ENCODE measurements at regions not wholly inside any gene's neighbourhood (a gene's known extent, or its start where the extent isn't known, plus 50 kb on each side); places are given as distances from the start of the nearest gene placed in this dataset.
"Not testable (repeated sequence)": the region's sequence is repeated elsewhere in the genome, so short reads cannot be mapped to it uniquely, and the experiment has no call there.

DNA sequence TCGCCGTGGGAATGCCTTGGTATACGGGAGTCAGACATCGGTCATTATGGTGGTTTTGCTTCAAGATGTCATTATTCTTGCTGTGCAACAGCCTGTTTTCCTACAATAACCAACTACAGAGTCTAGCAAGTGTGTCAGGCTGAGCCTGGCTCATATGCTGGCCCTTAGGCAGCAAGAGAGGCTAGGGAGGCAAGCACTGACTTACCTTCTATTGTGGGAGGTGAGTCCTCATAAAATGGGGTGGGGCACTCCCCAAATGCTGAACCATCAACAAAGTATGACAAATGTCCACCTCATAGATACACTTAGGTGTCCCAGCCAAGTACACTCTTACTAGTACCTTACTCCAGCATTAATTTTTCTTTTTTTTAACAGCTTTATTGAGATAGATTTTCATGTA is 77.0 kb upstream of the ATL2 start:
- Histone ChIP-seq H3K36me3 (ENCODE audit: insufficient read depth, low read length) (no peaks in the 10 kb centered on the region), H3K4me1 (ENCODE audit: insufficient read depth, low read length) (no peaks in the 10 kb centered on the region), H3K9me3 (ENCODE audit: insufficient read depth, low read length, severe bottlenecking) (no peaks in the 10 kb centered on the region), H3K79me2 (ENCODE audit: insufficient read depth, low read length) (no peaks in the 10 kb centered on the region), H3K27ac (ENCODE audit: low read length) (no peak overlapping the region), H3K27me3 (ENCODE audit: insufficient read depth, low read length, poor library complexity) (no peaks in the 10 kb centered on the region), H2AFZ (ENCODE audit: low read depth, low read length) (no peak overlapping the region), H4K20me1 (ENCODE audit: insufficient read depth, low read length) (no peaks in the 10 kb centered on the region), H3K4me3 (ENCODE audit: low read depth in 1 of 2, low read length in 2 of 2) (no peak overlapping the region), H3K9ac (ENCODE audit: low read depth, low read length) (no peak overlapping the region), H3K4me2 (ENCODE audit: insufficient read depth, low read length) (no peak overlapping the region)
- no peak for DNase-seq
- ATAC-seq (ENCODE audit: insufficient read depth, low read depth) = no peak
- no peak for TF ChIP-seq EZH2 (IDR thresholded peaks at IDR 0.05; ENCODE audit: borderline replicate concordance, low read depth, low read length, severe bottlenecking)
- TF ChIP-seq, protein P1, sequence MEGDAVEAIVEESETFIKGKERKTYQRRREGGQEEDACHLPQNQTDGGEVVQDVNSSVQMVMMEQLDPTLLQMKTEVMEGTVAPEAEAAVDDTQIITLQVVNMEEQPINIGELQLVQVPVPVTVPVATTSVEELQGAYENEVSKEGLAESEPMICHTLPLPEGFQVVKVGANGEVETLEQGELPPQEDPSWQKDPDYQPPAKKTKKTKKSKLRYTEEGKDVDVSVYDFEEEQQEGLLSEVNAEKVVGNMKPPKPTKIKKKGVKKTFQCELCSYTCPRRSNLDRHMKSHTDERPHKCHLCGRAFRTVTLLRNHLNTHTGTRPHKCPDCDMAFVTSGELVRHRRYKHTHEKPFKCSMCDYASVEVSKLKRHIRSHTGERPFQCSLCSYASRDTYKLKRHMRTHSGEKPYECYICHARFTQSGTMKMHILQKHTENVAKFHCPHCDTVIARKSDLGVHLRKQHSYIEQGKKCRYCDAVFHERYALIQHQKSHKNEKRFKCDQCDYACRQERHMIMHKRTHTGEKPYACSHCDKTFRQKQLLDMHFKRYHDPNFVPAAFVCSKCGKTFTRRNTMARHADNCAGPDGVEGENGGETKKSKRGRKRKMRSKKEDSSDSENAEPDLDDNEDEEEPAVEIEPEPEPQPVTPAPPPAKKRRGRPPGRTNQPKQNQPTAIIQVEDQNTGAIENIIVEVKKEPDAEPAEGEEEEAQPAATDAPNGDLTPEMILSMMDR (IDR thresholded peaks at IDR 0.05; ENCODE audit: borderline replicate concordance, extremely low read depth, low read length, poor library complexity, severe bottlenecking) = no peak

DNA sequence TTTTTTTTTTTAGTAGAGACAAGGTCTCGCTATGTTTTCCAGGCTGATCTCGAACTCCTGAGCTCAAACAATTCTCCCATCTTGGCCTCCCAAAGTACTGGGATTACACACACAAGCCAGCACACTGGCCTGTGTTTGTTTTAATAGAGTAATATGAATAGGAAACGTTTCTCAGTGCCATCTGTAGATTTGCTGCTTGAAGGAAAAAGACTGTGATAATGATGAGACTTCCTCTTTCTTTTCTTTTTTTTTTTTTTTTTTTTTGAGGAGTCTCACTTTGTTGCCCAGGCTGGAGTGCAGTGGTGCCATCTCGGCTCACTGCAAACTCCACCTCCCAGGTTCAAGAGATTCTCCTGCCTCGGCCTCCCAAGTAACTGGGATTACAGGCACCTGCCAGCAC is 74.7 kb upstream of the ATL2 start:
- H3K36me3 ChIP-seq (ENCODE audit: insufficient read depth, low read length); H4K20me1 ChIP-seq (ENCODE audit: insufficient read depth, low read length); DNase-seq; H3K4me3 ChIP-seq (ENCODE audit: low read depth in 1 of 2, low read length in 2 of 2); H3K27ac ChIP-seq (ENCODE audit: low read length); H3K79me2 ChIP-seq (ENCODE audit: insufficient read depth, low read length); H3K9ac ChIP-seq (ENCODE audit: low read depth, low read length); H3K4me1 ChIP-seq (ENCODE audit: insufficient read depth, low read length); H3K9me3 ChIP-seq (ENCODE audit: insufficient read depth, low read length, severe bottlenecking); H3K4me2 ChIP-seq (ENCODE audit: insufficient read depth, low read length); ATAC-seq (ENCODE audit: insufficient read depth, low read depth); H2AFZ ChIP-seq (ENCODE audit: low read depth, low read length); H3K27me3 ChIP-seq (ENCODE audit: insufficient read depth, low read length, poor library complexity): not testable (repeated sequence)

DNA sequence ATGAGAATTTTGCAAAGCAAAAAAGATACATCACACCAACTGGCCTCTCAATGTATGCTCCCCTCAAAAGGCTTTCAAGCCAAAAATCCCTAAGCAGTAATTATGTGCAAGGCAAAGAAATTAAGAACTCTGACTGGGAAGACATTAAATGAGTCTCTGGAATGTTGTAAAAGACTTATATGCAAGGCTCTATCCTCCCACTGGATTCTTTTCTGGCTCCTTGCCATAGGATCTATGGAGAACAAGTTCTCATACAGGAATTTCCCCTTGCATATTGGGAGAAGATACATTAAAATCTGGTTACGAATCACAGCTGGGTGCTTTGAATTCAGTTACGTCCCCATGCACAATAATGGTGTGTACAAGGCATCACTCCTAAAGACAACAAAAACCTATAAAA is 73.4 kb upstream of the ATL2 start:
- Histone ChIP-seq H3K36me3 (ENCODE audit: insufficient read depth, low read length) (no peaks in the 10 kb centered on the region), H3K79me2 (ENCODE audit: insufficient read depth, low read length) (no peaks in the 10 kb centered on the region), H3K27me3 (ENCODE audit: insufficient read depth, low read length, poor library complexity) (peaks cover 11% of the 10 kb centered on the region), H3K4me2 (ENCODE audit: insufficient read depth, low read length) (no peak overlapping the region), H4K20me1 (ENCODE audit: insufficient read depth, low read length) (no peaks in the 10 kb centered on the region), H3K4me1 (ENCODE audit: insufficient read depth, low read length) (no peaks in the 10 kb centered on the region), H3K4me3 (ENCODE audit: low read depth in 1 of 2, low read length in 2 of 2) (no peak overlapping the region), H3K9me3 (ENCODE audit: insufficient read depth, low read length, severe bottlenecking) (no peaks in the 10 kb centered on the region), H2AFZ (ENCODE audit: low read depth, low read length) (no peak overlapping the region), H3K9ac (ENCODE audit: low read depth, low read length) (no peak overlapping the region), H3K27ac (ENCODE audit: low read length) (no peak overlapping the region)
- ATAC-seq (ENCODE audit: insufficient read depth, low read depth) (no peak), DNase-seq (no peak)
- TF ChIP-seq EZH2 (IDR thresholded peaks at IDR 0.05; ENCODE audit: borderline replicate concordance, low read depth, low read length, severe bottlenecking) = no peak
- TF ChIP-seq, protein P1 (IDR thresholded peaks at IDR 0.05; ENCODE audit: borderline replicate concordance, extremely low read depth, low read length, poor library complexity, severe bottlenecking) = no peak

DNA sequence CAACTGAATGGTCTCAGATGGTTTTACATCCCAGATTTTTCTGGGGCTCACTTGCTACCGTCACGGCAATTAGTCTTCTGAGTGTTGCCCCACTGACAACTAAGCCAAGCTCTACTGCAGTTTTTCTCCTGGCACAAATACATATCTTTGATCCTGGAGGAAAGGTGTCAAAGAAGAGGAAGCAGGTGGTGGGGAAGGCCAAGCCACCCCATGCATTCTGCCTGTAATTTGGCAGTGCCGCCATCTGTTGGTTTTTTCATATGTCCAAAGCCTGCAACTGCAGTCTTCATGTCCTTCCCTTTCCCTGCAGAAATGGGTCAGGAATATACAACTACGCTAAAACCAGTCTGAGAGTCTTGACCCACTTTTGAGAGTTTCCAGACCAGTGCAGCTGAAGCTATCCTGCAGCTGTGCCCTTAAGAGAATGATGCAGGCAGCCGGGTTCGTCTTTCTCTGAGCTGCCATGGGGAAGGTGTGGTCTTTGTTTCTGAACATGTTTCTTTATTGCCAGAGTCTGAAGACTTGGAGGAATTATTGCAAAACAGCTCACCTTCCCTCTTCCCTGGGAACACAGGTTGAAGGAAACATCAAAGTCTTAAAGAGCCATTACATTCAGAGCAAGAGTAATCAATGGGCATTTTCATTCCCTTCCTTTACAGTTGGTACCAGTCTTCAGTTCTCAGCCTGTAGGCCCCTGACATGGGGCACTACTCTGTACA is 71.8 kb upstream of the ATL2 start:
- peaks cover 14% of the 10 kb centered on the region for H3K27me3 ChIP-seq (ENCODE audit: insufficient read depth, low read length, poor library complexity)
- no peak for TF ChIP-seq EZH2 (IDR thresholded peaks at IDR 0.05; ENCODE audit: borderline replicate concordance, low read depth, low read length, severe bottlenecking)
- TF ChIP-seq, protein P1 (IDR thresholded peaks at IDR 0.05; ENCODE audit: borderline replicate concordance, extremely low read depth, low read length, poor library complexity, severe bottlenecking) = no peak
- no peak overlapping the region for H3K9ac ChIP-seq (ENCODE audit: low read depth, low read length)
- H3K4me2 ChIP-seq (ENCODE audit: insufficient read depth, low read length) = no peak overlapping the region
- no peaks in the 10 kb centered on the region for H3K79me2 ChIP-seq (ENCODE audit: insufficient read depth, low read length)
- H3K4me3 ChIP-seq (ENCODE audit: low read depth in 1 of 2, low read length in 2 of 2) = no peak overlapping the region
- H2AFZ ChIP-seq (ENCODE audit: low read depth, low read length) = no peak overlapping the region
- no peaks in the 10 kb centered on the region for H3K9me3 ChIP-seq (ENCODE audit: insufficient read depth, low read length, severe bottlenecking)
- no peak overlapping the region for H3K27ac ChIP-seq (ENCODE audit: low read length)
- DNase-seq (no peak), ATAC-seq (ENCODE audit: insufficient read depth, low read depth) (no peak)
- no peaks in the 10 kb centered on the region for H3K36me3 ChIP-seq (ENCODE audit: insufficient read depth, low read length)
- H4K20me1 ChIP-seq (ENCODE audit: insufficient read depth, low read length) = no peaks in the 10 kb centered on the region
- H3K4me1 ChIP-seq (ENCODE audit: insufficient read depth, low read length) = no peaks in the 10 kb centered on the region

All from DND-41 (cell line).